ENCODE measurements at regions not wholly inside any gene's neighbourhood (a gene's known extent, or its start where the extent isn't known, plus 50 kb on each side); places are given as distances from the start of the nearest gene placed in this dataset.
"Not testable (repeated sequence)": the region's sequence is repeated elsewhere in the genome, so short reads cannot be mapped to it uniquely, and the experiment has no call there.

GRCh38 chr12:59407799-59408198 lies 188.0 kb upstream of the SLC16A7 start:
- no peak for DNase-seq (ENCODE audit: low read depth, low spot score)
- H3K27ac ChIP-seq, result no peak overlapping the region

GRCh38 chr12:59405992-59406391 lies 189.8 kb upstream of the SLC16A7 start:
- H3K27ac ChIP-seq, result no peak overlapping the region
- DNase-seq (ENCODE audit: low read depth, low spot score), result no peak

GRCh38 chr12:59404109-59404650 lies 191.6 kb upstream of the SLC16A7 start:
- H3K27ac ChIP-seq, result no peak overlapping the region
- no peak for DNase-seq (ENCODE audit: low read depth, low spot score)

GRCh38 chr12:59403259-59403932 lies 192.4 kb upstream of the SLC16A7 start:
- no peak for DNase-seq (ENCODE audit: low read depth, low spot score)
- no peak overlapping the region for H3K27ac ChIP-seq

- no peak overlapping the region for H3K27ac ChIP-seq
- no peak for DNase-seq (ENCODE audit: low read depth, low spot score)
Measured at GRCh38 chr12:59401862-59402261, 194.0 kb upstream of the SLC16A7 start.

GRCh38 chr12:59398164-59398563 lies 197.7 kb upstream of the SLC16A7 start:
- DNase-seq (ENCODE audit: low read depth, low spot score), result no peak
- H3K27ac ChIP-seq, result no peak overlapping the region

- DNase-seq (ENCODE audit: low read depth, low spot score), result no peak
- H3K27ac ChIP-seq, result no peak overlapping the region
Measured at GRCh38 chr12:59396919-59397318, 198.9 kb upstream of the SLC16A7 start.

- no peak overlapping the region for H3K27ac ChIP-seq
- no peak for DNase-seq (ENCODE audit: low read depth, low spot score)
Measured at GRCh38 chr12:59396519-59396918, 199.3 kb upstream of the SLC16A7 start.

- DNase-seq (ENCODE audit: low read depth, low spot score); H3K27ac ChIP-seq: not testable (repeated sequence)
Measured at GRCh38 chr12:59395310-59395709, 200.5 kb upstream of the SLC16A7 start.

- H3K27ac ChIP-seq, result no peak overlapping the region
- no peak for DNase-seq (ENCODE audit: low read depth, low spot score)
Measured at GRCh38 chr12:59393506-59393905, 202.3 kb upstream of the SLC16A7 start.

GRCh38 chr12:59389968-59390576 lies 205.8 kb upstream of the SLC16A7 start:
- no peak for DNase-seq (ENCODE audit: low read depth, low spot score)
- H3K27ac ChIP-seq, result no peak overlapping the region

- H3K27ac ChIP-seq, result no peak overlapping the region
- no peak for DNase-seq (ENCODE audit: low read depth, low spot score)
Measured at GRCh38 chr12:59388694-59389093, 207.1 kb upstream of the SLC16A7 start.

GRCh38 chr12:59388176-59388575 lies 207.7 kb upstream of the SLC16A7 start:
- DNase-seq (ENCODE audit: low read depth, low spot score), result no peak
- no peak overlapping the region for H3K27ac ChIP-seq

- H3K27ac ChIP-seq, result no peak overlapping the region
- DNase-seq (ENCODE audit: low read depth, low spot score), result no peak
Measured at GRCh38 chr12:59386236-59386635, 209.6 kb upstream of the SLC16A7 start.

- no peak overlapping the region for H3K27ac ChIP-seq
- DNase-seq (ENCODE audit: low read depth, low spot score), result no peak
Measured at GRCh38 chr12:59383079-59383822, 212.6 kb upstream of the SLC16A7 start.

GRCh38 chr12:59382282-59383078 lies 213.3 kb upstream of the SLC16A7 start:
- no peak overlapping the region for H3K27ac ChIP-seq
- no peak for DNase-seq (ENCODE audit: low read depth, low spot score)

GRCh38 chr12:59381106-59381505 lies 214.7 kb upstream of the SLC16A7 start:
- DNase-seq (ENCODE audit: low read depth, low spot score), result no peak

GRCh38 chr12:59375633-59376032 lies 220.2 kb upstream of the SLC16A7 start:
- no peak overlapping the region for H3K27ac ChIP-seq
- no peak for DNase-seq (ENCODE audit: low read depth, low spot score)

More at GRCh38 chr12:59381106-59381505, 214.7 kb upstream of the SLC16A7 start:
- H3K27ac ChIP-seq, result no peak overlapping the region

- no peak overlapping the region for H3K27ac ChIP-seq
- no peak for DNase-seq (ENCODE audit: low read depth, low spot score)
Measured at GRCh38 chr12:59374783-59375182, 221.0 kb upstream of the SLC16A7 start.

- DNase-seq (ENCODE audit: low read depth, low spot score), result no peak
- no peak overlapping the region for H3K27ac ChIP-seq
Measured at GRCh38 chr12:59372956-59373355, 222.9 kb upstream of the SLC16A7 start.

All from epithelial cell of prostate (primary cell).